HG02970 (cell line): ENCODE measurements at regions not wholly inside any gene's neighbourhood (a gene's known extent, or its start where the extent isn't known, plus 50 kb on each side); places are given as distances from the start of the nearest gene placed in this dataset.
"Not testable (repeated sequence)": the region's sequence is repeated elsewhere in the genome, so short reads cannot be mapped to it uniquely, and the experiment has no call there.

Experiments used
- ATAC-seq: cut with Tn5 transposase; IDR thresholded peaks from one replicate; pipeline ENCODE4 v1.9.1; 2021; ENCODE audit warnings: mild to moderate bottlenecking, moderate library complexity, moderate number of reproducible peaks; ENCODE audit not compliant: unreplicated experiment, low FRiP score

GRCh38 chr7:130957137-130957513 lies 223.1 kb upstream of the KLF14 start:
- no peak for ATAC-seq

DNA sequence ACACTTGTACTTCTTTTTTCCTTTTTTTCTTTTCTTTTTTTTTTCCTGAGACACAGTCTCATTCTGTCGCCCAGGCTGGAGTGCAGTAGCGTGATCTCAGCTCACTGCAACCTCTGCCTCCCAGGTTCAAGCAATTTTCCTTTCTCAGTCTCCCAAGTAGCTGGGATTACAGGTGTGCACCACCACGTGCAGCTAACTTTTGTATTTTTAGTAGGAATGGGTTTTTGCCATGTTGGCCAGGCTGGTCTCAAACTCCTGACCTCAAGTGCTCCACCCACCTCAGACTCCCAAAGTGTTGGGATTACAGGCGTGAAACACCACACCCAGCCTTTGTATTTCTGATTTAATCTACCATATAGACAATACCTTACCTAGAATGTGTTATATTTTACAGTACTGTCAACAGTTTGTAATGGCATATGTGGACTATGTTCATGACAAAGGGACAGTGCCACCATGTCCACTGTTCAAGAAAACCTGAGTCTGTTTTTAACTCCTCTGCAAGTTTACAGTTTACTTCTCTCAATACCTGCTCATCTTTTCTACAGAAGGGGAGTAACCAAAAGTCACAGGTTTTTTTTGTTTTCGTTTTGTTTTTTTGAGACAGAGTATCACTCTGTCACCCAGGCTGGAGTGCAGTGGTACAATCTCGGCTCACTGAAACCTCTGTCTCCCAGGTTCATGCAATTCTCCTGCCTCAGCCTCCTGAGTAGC lies 223.9 kb upstream of the KLF14 start:
- not testable (repeated sequence) for ATAC-seq

GRCh38 chr7:130958846-130959245 lies 224.8 kb upstream of the KLF14 start:
- no peak for ATAC-seq

GRCh38 chr7:130959743-130960207 lies 225.8 kb upstream of the KLF14 start:
- ATAC-seq = no peak

GRCh38 chr7:130960208-130960988 lies 226.4 kb upstream of the KLF14 start:
- no peak for ATAC-seq

- peak; percentile 70 for ATAC-seq
These were observed 227.2 kb upstream of the KLF14 start for GRCh38 chr7:130961128-130961601.

GRCh38 chr7:130962109-130962508 lies 228.1 kb upstream of the KLF14 start:
- ATAC-seq = no peak

DNA sequence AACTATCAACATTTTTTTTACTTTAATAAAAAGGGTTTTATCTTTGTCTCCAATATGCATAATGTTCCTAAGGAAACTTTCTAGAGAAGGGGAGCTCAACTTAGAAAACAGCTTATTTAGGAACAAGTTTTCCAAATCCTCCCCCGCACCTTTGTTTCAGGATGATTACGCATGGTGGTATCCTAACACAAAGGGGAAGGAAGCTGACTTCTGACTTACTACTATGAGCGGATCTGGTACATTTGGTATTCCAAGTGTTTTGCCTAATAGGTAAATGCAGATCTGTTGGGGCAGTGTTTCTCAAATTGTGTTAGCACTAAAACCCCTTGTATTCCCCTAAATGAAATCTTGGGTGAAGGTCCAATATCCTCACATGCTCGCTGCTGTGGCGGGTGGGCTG lies 229.3 kb upstream of the KLF14 start:
- ATAC-seq = no peak

DNA sequence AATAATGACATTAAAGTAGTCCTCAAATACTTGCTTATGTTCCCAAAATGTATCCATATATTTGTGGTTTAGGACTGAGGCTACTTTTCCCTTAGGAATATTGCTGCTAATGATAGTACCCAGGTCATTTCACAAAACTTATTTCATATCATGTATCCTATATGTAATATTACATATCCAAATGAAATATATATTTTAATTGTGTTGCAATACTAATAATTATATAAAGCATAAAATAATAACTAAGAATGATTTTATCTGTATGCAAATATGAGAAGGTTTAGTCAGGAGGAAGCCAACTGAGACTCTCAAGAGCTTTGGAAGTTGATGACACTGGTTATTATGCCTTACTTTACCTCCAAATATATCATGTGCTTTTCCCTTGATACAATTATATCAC lies 231.5 kb upstream of the KLF14 start:
- ATAC-seq = no peak

DNA sequence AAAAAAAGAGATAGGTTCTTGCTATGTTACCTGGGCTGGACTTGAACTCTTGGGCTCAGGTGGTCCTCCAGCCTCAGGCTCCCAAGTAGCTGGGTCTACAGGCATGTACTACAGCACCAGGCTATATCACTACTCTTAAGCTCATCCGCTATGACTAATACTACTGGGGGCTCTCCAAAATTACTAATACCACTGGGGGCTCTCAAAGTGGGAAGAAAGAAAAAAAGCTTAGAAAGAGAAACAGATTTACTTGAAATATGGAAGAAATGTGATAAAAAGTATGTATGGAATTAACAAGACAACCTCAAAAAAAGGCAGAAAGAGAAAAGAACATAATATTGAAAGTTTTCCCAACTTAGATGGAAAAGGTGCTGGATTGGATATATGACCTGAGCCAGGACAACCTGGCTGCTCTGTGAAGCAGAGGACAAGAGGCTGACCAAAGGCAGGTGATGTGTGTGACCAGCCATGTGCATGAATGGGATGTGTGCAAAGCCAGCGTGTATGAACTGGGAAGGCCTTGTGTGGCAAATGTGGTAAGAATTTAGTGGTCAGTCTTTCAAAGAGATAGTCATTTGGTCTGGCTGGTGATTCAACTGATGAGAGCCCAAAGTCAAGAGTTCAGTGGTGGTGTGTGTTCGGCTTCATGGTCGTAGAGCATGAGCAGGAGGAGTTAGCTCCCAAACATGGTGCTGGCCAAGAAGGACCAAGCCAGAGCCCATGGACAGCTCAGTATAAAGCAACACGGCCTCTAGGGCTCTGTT lies 232.4 kb upstream of the KLF14 start:
- ATAC-seq = no peak

DNA sequence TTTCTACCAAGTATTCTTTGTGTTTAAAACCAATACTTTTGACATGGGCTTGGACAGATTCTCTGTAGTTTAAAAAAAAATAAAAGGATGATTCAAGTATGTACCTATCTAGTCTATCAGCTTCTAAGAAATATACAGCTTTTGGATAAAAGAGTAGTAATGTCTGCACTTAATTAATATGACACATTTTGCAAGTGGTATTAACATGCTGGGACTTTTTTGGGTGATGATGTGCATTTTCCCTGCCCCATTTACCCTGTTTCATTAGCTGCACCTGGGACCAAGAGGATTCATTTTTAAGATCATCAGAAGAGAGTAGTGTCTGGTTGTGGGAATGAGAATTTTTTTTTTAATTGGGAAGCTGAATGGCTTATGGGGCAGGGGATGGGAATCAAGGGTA lies 236.2 kb upstream of the KLF14 start:
- ATAC-seq = no peak

DNA sequence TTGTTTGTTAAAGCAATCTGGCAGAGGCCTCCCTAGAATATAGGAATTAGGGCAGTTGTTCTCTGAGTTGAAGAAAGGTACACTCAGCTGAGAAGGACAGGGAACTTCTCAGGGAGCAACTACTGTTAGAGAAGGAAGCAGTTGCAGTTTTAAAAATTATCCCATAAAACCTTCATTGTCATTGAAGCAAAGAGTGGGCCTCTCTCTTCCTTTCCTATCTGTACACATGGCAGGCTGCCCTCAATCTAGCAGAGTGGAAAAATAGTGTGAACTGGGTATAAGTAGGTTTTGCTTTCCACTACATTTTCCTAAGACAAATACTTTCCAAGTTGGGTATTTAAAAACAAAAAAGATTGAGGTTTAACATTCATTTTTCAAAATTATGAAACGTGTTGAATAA lies 236.7 kb upstream of the KLF14 start:
- ATAC-seq = no peak

GRCh38 chr7:130971297-130971696 lies 237.3 kb upstream of the KLF14 start:
- no peak for ATAC-seq

GRCh38 chr7:130972201-130972600 lies 238.2 kb upstream of the KLF14 start:
- no peak for ATAC-seq

GRCh38 chr7:130973637-130974036 lies 239.6 kb upstream of the KLF14 start:
- ATAC-seq = no peak

- no peak for ATAC-seq
These were observed 240.2 kb upstream of the KLF14 start for GRCh38 chr7:130974169-130974568.

GRCh38 chr7:130974794-130975193 lies 240.8 kb upstream of the KLF14 start:
- ATAC-seq = no peak

DNA sequence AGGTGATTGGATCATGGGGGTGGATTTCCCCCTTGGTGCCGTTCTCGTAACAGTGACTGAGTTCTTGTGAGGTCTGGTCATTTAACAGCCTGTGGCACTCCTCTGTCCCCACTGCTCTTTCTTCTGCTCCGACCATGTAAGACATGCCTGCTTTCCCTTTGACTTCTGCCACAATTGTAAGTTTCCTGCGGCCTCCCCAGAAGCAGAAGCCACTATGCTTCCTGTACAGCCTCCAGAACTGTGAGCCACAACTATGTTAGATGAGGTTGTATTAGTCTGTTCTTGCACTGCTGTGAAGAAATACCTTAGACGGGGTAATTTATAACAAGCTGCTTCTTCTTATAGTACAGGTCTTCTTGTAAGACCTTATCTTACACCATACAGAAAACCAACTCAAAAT lies 241.7 kb upstream of the KLF14 start:
- ATAC-seq = no peak

GRCh38 chr7:130982160-130982638 lies 248.2 kb upstream of the KLF14 start:
- ATAC-seq = no peak

GRCh38 chr7:130982651-130983050 lies 248.6 kb upstream of the KLF14 start:
- ATAC-seq = no peak

GRCh38 chr7:130985361-130985760 lies 251.4 kb upstream of the KLF14 start:
- no peak for ATAC-seq
